GM12873 (cell line): ENCODE measurements at regions not wholly inside any gene's neighbourhood (a gene's known extent, or its start where the extent isn't known, plus 50 kb on each side); places are given as distances from the start of the nearest gene placed in this dataset.

ENCODE experiments used
- TF ChIP-seq, protein P1 (sequence below): IDR thresholded peaks from 2 replicates; pipeline ENCODE4 v1.5.1; 2012; ENCODE audit warnings: low read depth, mild to moderate bottlenecking, moderate library complexity, low read length, control low read depth; ENCODE audit not compliant: insufficient read depth; ENCODE audit errors: missing control alignments

DNA sequence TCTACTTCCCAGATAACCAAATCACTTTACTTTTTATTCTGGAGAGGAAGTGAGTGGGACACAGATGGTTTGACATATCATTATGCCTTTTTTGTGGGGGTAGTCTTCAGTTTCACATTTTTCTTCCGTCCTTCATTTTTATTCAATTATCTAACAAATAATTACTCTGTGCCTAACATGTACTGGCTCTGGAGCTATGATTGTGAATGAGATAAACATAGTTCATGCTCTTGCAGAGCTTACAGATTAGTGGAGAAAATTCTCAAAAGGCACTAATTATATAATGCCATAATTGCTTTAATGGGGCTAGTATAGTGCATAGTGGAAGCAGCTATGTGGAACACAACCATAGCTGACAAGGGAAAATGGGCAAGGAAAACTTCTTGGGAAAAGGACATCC lies 303.6 kb upstream of the TFPI start:
- TF ChIP-seq, protein P1, sequence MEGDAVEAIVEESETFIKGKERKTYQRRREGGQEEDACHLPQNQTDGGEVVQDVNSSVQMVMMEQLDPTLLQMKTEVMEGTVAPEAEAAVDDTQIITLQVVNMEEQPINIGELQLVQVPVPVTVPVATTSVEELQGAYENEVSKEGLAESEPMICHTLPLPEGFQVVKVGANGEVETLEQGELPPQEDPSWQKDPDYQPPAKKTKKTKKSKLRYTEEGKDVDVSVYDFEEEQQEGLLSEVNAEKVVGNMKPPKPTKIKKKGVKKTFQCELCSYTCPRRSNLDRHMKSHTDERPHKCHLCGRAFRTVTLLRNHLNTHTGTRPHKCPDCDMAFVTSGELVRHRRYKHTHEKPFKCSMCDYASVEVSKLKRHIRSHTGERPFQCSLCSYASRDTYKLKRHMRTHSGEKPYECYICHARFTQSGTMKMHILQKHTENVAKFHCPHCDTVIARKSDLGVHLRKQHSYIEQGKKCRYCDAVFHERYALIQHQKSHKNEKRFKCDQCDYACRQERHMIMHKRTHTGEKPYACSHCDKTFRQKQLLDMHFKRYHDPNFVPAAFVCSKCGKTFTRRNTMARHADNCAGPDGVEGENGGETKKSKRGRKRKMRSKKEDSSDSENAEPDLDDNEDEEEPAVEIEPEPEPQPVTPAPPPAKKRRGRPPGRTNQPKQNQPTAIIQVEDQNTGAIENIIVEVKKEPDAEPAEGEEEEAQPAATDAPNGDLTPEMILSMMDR, result no peak

DNA sequence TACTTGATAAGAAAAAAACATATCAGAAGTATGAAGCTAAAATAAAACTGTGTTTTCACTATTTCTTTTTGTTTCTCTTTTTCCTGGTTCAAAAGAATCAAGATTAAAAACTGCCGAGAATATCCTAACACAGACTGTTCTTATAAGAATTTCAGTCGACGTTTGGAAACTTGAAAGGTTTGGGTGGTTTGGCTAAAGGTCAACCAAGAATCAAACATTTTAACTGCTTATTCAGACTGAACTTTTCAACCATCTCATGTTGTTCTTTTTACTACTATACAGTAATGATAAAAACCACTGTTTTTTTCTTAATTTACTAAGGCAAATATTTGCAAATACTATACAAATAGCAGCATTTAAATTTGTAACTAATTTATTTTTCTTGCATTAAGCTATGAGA lies 308.5 kb upstream of the TFPI start:
- TF ChIP-seq, protein P1, result no peak

DNA sequence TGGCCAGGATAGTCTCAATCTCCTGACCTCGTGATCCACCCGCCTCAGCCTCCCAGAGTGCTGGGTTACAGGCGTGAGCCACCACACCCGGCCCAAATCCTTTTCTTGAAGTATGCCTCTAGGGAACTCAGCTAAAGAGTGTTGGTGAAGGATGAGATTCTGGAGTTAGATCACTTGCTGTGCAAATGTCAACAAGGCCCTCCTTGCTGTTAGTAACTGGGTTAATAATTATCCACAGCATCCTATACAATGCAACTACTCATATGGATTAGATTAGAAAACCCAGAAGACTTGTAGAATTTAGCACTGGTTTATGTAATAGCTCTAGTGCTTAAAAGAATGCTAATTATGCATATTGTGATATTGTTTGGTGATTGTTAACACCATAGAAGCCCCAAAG lies 310.8 kb upstream of the TFPI start:
- TF ChIP-seq, protein P1, result no peak

DNA sequence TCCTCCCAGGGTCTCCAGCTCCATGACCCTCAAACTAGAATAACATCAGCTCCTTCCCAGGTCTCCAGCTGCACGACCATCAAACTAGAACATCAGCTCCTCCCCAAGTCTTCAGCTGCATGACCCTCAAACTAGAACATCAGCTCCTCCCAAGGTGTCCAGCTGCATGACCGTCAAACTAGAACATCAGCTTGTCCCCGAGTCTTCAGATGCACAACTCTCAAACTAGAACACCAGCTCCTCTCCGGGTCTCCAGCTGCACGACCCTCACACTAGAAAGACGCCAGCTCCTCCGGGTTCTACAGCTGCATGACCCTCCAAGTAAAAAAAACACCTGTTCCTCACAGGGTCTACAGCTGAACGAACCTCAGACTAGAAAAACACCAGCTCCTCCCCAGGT lies 312.9 kb upstream of the TFPI start:
- TF ChIP-seq, protein P1, result no peak

DNA sequence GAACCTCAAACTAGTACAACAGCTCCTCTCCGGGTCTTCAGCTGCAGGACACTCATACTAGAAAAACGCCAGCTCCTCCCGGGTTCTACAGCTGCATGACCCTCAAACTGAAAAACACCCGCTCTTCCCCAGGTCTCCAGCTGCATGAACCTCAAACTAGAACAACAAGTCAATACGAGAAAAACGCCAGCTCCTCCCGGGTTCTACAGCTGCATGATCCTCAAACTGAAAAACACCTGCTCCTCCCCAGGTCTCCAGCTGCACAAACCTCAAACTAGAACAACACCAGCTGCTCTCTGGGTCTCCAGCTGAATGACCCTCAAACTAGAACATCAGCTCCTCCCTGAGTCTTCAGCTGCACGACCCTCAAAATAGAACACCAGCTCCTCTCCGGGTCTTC lies 315.0 kb upstream of the TFPI start:
- TF ChIP-seq, protein P1, result no peak

DNA sequence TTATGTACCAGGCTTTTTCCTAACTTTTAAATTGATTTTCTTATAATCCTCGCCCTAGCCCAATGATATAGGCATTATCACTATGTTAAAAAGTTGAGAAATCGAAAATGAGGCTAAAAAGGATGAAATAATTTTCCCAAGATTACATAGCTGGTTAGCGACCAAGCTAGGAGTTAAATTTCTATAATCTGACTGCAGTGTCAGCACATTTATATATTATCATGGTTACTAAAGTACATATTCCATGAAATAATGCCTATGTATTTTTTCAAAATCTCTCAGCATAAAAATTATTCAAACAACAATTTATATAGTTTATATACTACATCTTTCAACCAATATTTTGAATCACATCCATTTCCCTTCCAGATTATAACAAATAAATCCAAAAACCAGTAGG lies 317.3 kb upstream of the TFPI start:
- TF ChIP-seq, protein P1, result no peak

DNA sequence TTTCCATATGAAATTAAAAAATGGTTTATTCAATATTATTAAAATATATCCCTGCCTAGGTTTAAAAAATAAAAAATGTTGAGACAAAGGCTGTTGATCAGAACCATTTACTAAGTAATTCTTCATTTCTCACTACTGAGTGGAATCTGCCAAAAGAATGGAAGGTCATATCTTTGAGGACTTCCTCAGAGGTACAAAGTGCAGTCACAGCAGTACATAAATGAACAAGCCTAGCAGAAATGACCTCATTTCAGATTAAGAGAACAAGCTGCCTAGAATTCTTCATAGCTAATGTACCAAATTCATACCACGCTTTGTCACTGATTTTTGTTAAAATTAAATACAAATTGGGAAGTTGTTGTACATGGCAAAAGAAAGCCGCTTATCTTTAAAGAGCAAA lies 318.9 kb upstream of the TFPI start:
- TF ChIP-seq, protein P1, result no peak
